IPS-15b (cell line): ENCODE measurements at regions not wholly inside any gene's neighbourhood (a gene's known extent, or its start where the extent isn't known, plus 50 kb on each side); places are given as distances from the start of the nearest gene placed in this dataset.
"Not testable (repeated sequence)": the region's sequence is repeated elsewhere in the genome, so short reads cannot be mapped to it uniquely, and the experiment has no call there.

ENCODE experiments used
- H3K27me3 ChIP-seq: one replicate; pipeline ENCODE4 v1.6.1; 2013; ENCODE audit warnings: low read length; ENCODE audit not compliant: control insufficient read depth, insufficient read depth
- H3K36me3 ChIP-seq: one replicate; pipeline ENCODE4 v1.6.1; 2013; ENCODE audit warnings: low read length; ENCODE audit not compliant: control insufficient read depth, insufficient read depth
- H3K4me1 ChIP-seq: one replicate; pipeline ENCODE4 v1.6.1; 2013; ENCODE audit warnings: mild to moderate bottlenecking, low read length; ENCODE audit not compliant: control insufficient read depth, insufficient read depth
- H3K4me3 ChIP-seq: one replicate; pipeline ENCODE4 v1.5.1; 2013; ENCODE audit warnings: low read depth, low read length
- H3K9ac ChIP-seq: one replicate; pipeline ENCODE4 v1.6.1; 2013; ENCODE audit warnings: low read depth, mild to moderate bottlenecking, low read length
- H3K9me3 ChIP-seq: one replicate; pipeline ENCODE4 v1.6.1; 2013; ENCODE audit warnings: mild to moderate bottlenecking, low read length; ENCODE audit not compliant: control insufficient read depth, insufficient read depth

- H3K9ac ChIP-seq, H3K4me1 ChIP-seq, H3K4me3 ChIP-seq, H3K36me3 ChIP-seq, H3K9me3 ChIP-seq, H3K27me3 ChIP-seq: not testable (repeated sequence)
These were observed 80.1 kb downstream of the NPIPB11 start for GRCh38 chr16:29326164-29327125.

- not testable (repeated sequence) for H3K4me1 ChIP-seq, H3K9me3 ChIP-seq, H3K9ac ChIP-seq, H3K27me3 ChIP-seq, H3K4me3 ChIP-seq, H3K36me3 ChIP-seq
These were observed 82.8 kb downstream of the NPIPB11 start for GRCh38 chr16:29323725-29324124.

DNA sequence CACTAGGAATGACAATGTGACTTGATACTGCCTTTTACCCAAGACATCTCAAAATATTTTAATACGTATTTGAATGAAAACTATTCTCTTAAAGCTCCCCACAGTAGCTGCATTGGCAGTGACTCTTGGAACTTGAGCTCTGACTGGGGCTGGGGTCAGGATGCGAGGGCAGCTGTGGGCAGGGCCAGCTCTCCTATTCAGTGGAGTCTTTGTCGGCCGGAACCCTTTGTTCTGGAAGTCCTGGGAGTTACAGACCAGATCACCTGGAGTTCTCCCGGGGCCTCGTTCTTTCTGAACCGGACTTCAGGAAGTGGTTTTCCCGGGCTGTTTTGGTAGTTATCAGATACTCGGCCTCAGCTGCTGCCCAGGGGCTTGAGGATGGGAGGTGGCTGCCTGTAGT, 84.9 kb downstream of the NPIPB11 start:
- Histone ChIP-seq H3K9ac (no peak overlapping the region), H3K9me3 (no peaks in the 10 kb centered on the region), H3K4me1 (no peaks in the 10 kb centered on the region), H3K27me3 (peaks cover 2% of the 10 kb centered on the region), H3K4me3 (no peak overlapping the region), H3K36me3 (no peaks in the 10 kb centered on the region)

DNA sequence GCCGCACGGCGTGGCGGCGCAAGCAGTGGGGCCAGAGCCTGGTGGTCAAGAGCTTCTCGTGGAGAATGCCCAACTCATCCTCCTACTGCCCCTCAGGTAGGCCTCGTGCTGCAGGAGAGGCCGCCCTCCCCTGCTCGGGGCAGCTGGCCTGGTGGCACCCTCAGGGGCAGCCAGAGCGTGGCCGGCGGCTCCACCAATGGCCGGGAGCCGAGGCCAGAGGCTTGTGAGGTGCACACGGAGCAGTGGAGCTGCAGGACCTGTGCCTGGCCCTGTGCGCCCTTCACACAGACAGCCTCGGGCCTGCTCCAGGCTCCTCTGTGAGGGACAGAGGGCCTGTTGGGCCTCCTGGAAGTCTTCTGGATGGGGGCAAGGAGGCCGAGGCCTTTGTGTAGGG, 85.5 kb downstream of the NPIPB11 start:
- H3K4me3 ChIP-seq = no peak overlapping the region
- no peak overlapping the region for H3K9ac ChIP-seq
- H3K9me3 ChIP-seq = no peaks in the 10 kb centered on the region
- H3K36me3 ChIP-seq = no peaks in the 10 kb centered on the region
- H3K4me1 ChIP-seq = no peaks in the 10 kb centered on the region
- H3K27me3 ChIP-seq = peaks cover 2% of the 10 kb centered on the region

DNA sequence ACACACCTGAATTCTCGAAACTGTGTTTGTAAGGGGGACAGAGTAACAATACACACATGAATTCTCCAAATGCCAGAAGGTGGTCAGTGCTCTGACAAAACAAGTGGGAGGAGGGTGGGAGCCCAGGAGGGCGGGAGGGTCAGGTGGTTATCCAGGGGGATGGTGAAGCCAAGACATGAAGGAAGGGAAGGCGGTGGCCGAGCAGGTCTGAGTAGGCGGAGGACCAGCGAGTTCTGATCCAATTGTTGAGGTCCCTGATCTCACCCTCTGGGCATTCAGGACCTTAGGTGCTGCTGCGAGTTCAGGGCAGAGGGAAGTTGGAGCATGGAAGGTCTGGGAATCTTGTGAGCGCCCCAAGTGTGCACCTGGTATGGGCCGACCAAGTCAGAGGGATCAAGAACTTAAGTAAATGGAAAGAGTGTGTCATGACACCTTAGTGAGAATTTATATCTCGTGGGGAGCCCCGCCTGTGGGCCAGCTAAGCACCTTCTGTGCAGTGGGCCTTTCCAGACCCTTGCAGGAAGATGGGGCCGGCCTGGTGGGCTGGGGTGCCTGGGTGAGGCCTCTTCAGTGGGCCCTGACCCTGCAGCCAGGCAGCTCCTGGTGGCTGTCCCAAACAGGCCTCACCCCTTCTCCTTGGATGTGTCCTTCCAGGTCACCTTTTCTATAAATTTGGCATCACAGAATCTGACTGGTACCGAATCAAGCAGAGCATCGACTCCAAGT, 86.1 kb downstream of the NPIPB11 start:
- Histone ChIP-seq H3K4me1 (no peaks in the 10 kb centered on the region), H3K27me3 (peaks cover 2% of the 10 kb centered on the region), H3K36me3 (no peaks in the 10 kb centered on the region), H3K9me3 (no peaks in the 10 kb centered on the region), H3K4me3 (no peak overlapping the region), H3K9ac (no peak overlapping the region)

DNA sequence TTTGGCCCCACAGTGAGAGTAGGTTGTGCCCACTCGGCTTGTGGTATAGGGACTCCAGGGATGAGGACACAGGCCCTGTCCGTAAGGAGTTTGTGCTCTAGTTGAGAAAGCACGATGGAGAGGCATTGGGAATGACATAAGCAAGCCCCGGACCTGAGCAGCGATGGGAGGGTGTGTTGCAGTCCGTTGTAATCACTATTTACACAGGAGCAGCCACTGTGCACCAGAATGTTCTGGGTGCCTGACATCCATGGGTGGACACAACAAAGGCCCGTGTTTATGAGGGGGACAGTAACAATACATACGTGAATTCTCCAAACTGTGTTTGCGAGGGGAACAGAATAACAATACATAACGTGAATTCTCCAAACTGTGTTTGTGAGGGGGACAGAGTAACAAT, 86.8 kb downstream of the NPIPB11 start:
- H3K9me3 ChIP-seq = no peaks in the 10 kb centered on the region
- H3K27me3 ChIP-seq = peaks cover 2% of the 10 kb centered on the region
- H3K36me3 ChIP-seq = no peaks in the 10 kb centered on the region

DNA sequence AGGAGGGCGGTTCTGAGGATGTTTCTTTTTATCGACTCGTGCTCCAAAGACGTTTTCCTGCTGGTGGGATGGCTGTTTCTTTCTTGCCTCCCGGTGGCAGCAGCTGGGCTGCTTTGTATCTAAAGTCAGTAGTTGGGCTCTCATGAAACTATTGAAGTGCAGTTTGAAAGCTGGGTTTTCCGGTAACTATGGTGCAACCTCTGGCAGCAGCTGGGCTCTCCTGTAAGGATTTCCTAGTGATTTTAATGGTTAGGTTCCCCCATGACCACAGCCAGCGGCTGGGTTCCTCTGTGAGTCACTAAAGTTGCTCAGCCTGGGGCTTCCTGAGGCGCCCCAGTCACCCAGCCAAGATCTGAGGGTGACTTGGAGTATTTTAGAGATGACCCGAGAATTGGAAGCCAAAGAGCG, 87.9 kb downstream of the NPIPB11 start:
- not testable (repeated sequence) for H3K27me3 ChIP-seq, H3K36me3 ChIP-seq, H3K4me3 ChIP-seq, H3K9me3 ChIP-seq, H3K4me1 ChIP-seq, H3K9ac ChIP-seq

More for the DNA sequence above, 86.8 kb downstream of the NPIPB11 start:
- Histone ChIP-seq H3K4me3 (no peak overlapping the region), H3K9ac (no peak overlapping the region), H3K4me1 (no peaks in the 10 kb centered on the region)

GRCh38 chr16:29318037-29318436, 88.5 kb downstream of the NPIPB11 start:
- Histone ChIP-seq H3K4me3 (no peak overlapping the region), H3K9ac (no peak overlapping the region), H3K9me3 (no peaks in the 10 kb centered on the region), H3K27me3 (no peaks in the 10 kb centered on the region), H3K36me3 (no peaks in the 10 kb centered on the region), H3K4me1 (no peaks in the 10 kb centered on the region)

DNA sequence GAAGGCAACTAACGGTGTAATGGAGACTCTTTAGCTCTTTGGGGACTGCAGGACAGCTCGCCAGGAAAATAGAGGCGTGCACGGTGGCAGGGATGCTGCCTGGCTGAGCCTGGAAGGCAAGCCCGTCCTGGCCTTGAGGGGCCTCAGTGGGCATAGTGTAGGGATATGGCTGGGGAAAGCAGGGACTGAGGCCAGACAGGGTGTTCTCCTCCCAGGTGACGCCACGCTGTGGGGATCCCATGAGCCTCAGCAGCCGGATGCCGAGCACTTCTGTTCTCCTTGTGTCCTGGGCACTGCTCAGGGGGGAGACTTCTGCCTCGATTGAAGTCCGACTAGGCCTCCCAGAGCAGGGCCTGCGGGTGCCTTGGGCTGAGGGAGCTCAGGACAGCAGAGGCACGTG, 89.2 kb downstream of the NPIPB11 start:
- Histone ChIP-seq H3K4me3 (no peak overlapping the region), H3K27me3 (no peaks in the 10 kb centered on the region), H3K4me1 (no peaks in the 10 kb centered on the region), H3K9me3 (no peaks in the 10 kb centered on the region), H3K36me3 (no peaks in the 10 kb centered on the region), H3K9ac (no peak overlapping the region)

DNA sequence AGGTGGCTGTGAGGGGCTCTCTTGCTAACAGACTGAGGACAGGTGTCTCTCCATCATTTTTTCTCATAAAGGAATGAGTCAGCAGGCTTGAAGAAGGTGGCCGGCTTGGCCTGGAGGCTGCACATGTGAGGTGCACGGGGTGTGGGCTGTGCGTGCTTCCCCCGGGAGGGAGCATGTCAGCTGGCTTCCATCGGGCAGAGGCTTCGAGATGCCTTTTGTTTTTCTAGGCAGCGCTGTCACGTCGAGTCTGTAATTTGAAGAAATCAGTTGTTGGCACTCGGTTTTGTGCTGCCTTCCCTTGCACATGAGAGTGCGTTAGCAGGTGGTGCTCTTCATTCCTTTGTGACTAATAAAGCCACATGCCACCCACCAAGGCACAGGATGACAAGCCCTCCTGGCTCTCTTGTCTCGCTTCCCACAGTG, 89.7 kb downstream of the NPIPB11 start:
- no peak overlapping the region for H3K4me3 ChIP-seq
- H3K9me3 ChIP-seq = no peaks in the 10 kb centered on the region
- H3K4me1 ChIP-seq = no peaks in the 10 kb centered on the region
- H3K9ac ChIP-seq = no peak overlapping the region
- H3K27me3 ChIP-seq = no peaks in the 10 kb centered on the region
- H3K36me3 ChIP-seq = no peaks in the 10 kb centered on the region

- H3K9me3 ChIP-seq = no peaks in the 10 kb centered on the region
- no peak overlapping the region for H3K4me3 ChIP-seq
- no peaks in the 10 kb centered on the region for H3K4me1 ChIP-seq
- H3K27me3 ChIP-seq = no peaks in the 10 kb centered on the region
- H3K9ac ChIP-seq = no peak overlapping the region
- no peaks in the 10 kb centered on the region for H3K36me3 ChIP-seq
These were observed 90.5 kb downstream of the NPIPB11 start for GRCh38 chr16:29315916-29316517.
